Endothelial cell of umbilical vein (primary cell): ENCODE measurements at regions not wholly inside any gene's neighbourhood (a gene's known extent, or its start where the extent isn't known, plus 50 kb on each side); places are given as distances from the start of the nearest gene placed in this dataset.

ENCODE experiments used
- BruUV-seq: library from RNA; stranded (reverse); fragments of 400-500 nt; replicated peaks from 2 replicates; lab custom pipeline; 2021; lab: Mats Ljungman, UMichigan
- CTCF ChIA-PET: fragments of 300-600, 350-600 bp; sonication (Branson Sonifier 250); formaldehyde crosslinking; loops from one replicate; lab custom pipeline; 2021; ENCODE audit warnings: antibody characterized with exemption, inconsistent platforms; lab: Charles Lee
- POLR2A ChIA-PET: fragments of 300-600, 350-600 bp; sonication (Branson Sonifier 250); formaldehyde crosslinking; loops from one replicate; lab custom pipeline; 2021; ENCODE audit warnings: antibody characterized with exemption, inconsistent platforms; lab: Charles Lee
- DNase-seq: peaks from one replicate; pipeline ENCODE4 v3.0.0-alpha.2; 2011; ENCODE audit warnings: low read depth, low spot score
- FAIRE-seq: peaks from 2 replicates; lab custom pipeline; 2011; peaks lifted over from hg19 to GRCh38; lab: Jason Lieb, UNC
- H2AFZ ChIP-seq: 2 replicates; pipeline ENCODE4 v1.6.0; 2012; ENCODE audit warnings: low read depth, low read length, control low read depth, inconsistent platforms
- H3K27ac ChIP-seq: 2 replicates; pipeline ENCODE4 v1.5.1; 2011; ENCODE audit warnings: low read depth, mild to moderate bottlenecking, control low read depth, low read length, moderate library complexity; ENCODE audit not compliant: insufficient read depth
- H3K27me3 ChIP-seq, 2 experiments: 2 replicates each; pipeline versions ENCODE4 v1.6.0 to v1.6.1; 2011; ENCODE audit warnings: low read length in 2 of 2, mixed read lengths in 1 of 2; ENCODE audit not compliant: control insufficient read depth in 2 of 2, insufficient read depth in 2 of 2
- H3K36me3 ChIP-seq, 2 experiments: 2 replicates in 1 of 2; 3 replicates in 1 of 2; pipeline ENCODE4 v1.5.1; 2011; ENCODE audit warnings: low read length in 2 of 2, mild to moderate bottlenecking in 1 of 2, moderate library complexity in 1 of 2; ENCODE audit not compliant: control insufficient read depth in 2 of 2, insufficient read depth in 2 of 2; ENCODE audit errors: extremely low read depth in 1 of 2
- H3K4me1 ChIP-seq: 3 replicates; pipeline ENCODE4 v1.5.1; 2011; ENCODE audit warnings: mild to moderate bottlenecking, low read length; ENCODE audit not compliant: control insufficient read depth, insufficient read depth; ENCODE audit errors: extremely low read depth
- H3K4me2 ChIP-seq: 2 replicates; pipeline ENCODE4 v1.6.1; 2011; ENCODE audit warnings: low read length, control low read depth, mixed read lengths; ENCODE audit not compliant: insufficient read depth
- H3K4me3 ChIP-seq, 3 experiments: fragments of 200-600 bp in 1 of 3; sonication (generic), shearing (Covaris generic) in 1 of 3; replicated peaks in 1 of 3; 2 replicates each; pipeline ENCODE4 v1.5.1; 2011 to 2016; ENCODE audit warnings: control low read depth in 3 of 3, low read length in 3 of 3, mild to moderate bottlenecking in 2 of 3, inconsistent platforms in 1 of 3, low read depth in 1 of 3, moderate library complexity in 1 of 3; ENCODE audit not compliant: insufficient read depth in 1 of 3
- H3K79me2 ChIP-seq: 2 replicates; pipeline ENCODE4 v1.6.0; 2012; ENCODE audit warnings: low read length, inconsistent platforms; ENCODE audit not compliant: control insufficient read depth, insufficient read depth
- H3K9ac ChIP-seq: replicated peaks from 2 replicates; pipeline ENCODE3; 2011; ENCODE audit warnings: low read length, control low read depth; ENCODE audit not compliant: insufficient read depth; ENCODE audit errors: extremely low read depth
- H3K9me1 ChIP-seq: replicated peaks from 3 replicates; pipeline ENCODE4 v1.6.0; 2011; ENCODE audit warnings: mild to moderate bottlenecking, low read length; ENCODE audit not compliant: control insufficient read depth, insufficient read depth; ENCODE audit errors: extremely low read depth
- H3K9me3 ChIP-seq: replicated peaks from 2 replicates; pipeline ENCODE4 v1.5.1; 2012; ENCODE audit warnings: low read length, inconsistent platforms; ENCODE audit not compliant: control insufficient read depth, insufficient read depth
- H4K20me1 ChIP-seq: replicated peaks from 2 replicates; pipeline ENCODE3; 2011; ENCODE audit warnings: mild to moderate bottlenecking, low read length; ENCODE audit not compliant: control insufficient read depth, insufficient read depth; ENCODE audit errors: extremely low read depth
- CTCF ChIP-seq, 2 donors: IDR thresholded peaks; 1 replicate in 1 of 2; 2 replicates in 1 of 2; pipeline ENCODE4 v1.5.1; 2011; ENCODE audit warnings: low read length in 2 of 2, mild to moderate bottlenecking in 2 of 2, moderate library complexity in 2 of 2, control low read depth in 1 of 2, inconsistent platforms in 1 of 2, low read depth in 1 of 2; ENCODE audit not compliant: insufficient read depth in 1 of 2; ENCODE audit errors: extremely low read depth in 1 of 2
- EZH2 ChIP-seq: IDR thresholded peaks from 2 replicates; pipeline ENCODE4 v1.6.1; 2012; ENCODE audit warnings: borderline replicate concordance, low read depth, mild to moderate bottlenecking, moderate library complexity, low read length, inconsistent platforms; ENCODE audit not compliant: severe bottlenecking
- FOS ChIP-seq: IDR thresholded peaks from 2 replicates; pipeline ENCODE4 v1.6.1; 2011; ENCODE audit warnings: mild to moderate bottlenecking, low read length, moderate library complexity, borderline replicate concordance; ENCODE audit not compliant: insufficient read depth
- GATA2 ChIP-seq: IDR thresholded peaks from 2 replicates; pipeline ENCODE4 v1.7.0; 2011; ENCODE audit warnings: low read depth, mild to moderate bottlenecking, moderate library complexity, mixed read lengths, low read length; ENCODE audit not compliant: insufficient read length, insufficient read depth
- JUN ChIP-seq: IDR thresholded peaks from 2 replicates; pipeline ENCODE4 v1.6.1; 2011; ENCODE audit warnings: borderline replicate concordance, low read depth; ENCODE audit not compliant: insufficient read length, insufficient read depth
- MAX ChIP-seq: IDR thresholded peaks from 2 replicates; pipeline ENCODE4 v1.6.1; 2011; ENCODE audit not compliant: insufficient read depth, insufficient read length
- MYC ChIP-seq: IDR thresholded peaks from one replicate; pipeline ENCODE4 v1.6.1; 2011; ENCODE audit warnings: mild to moderate bottlenecking, low read depth, low read length
- POLR2A ChIP-seq: IDR thresholded peaks from 2 replicates; pipeline ENCODE4 v1.6.1; 2012; ENCODE audit warnings: low read depth, mild to moderate bottlenecking, control low read depth, low read length
- POLR2AphosphoS5 ChIP-seq: IDR thresholded peaks from 2 replicates; pipeline ENCODE4 v1.6.1; 2012; ENCODE audit warnings: low read depth, mild to moderate bottlenecking, control low read depth, low read length, moderate library complexity; ENCODE audit not compliant: insufficient read depth
- dilution Hi-C: fragments of 300-500 bp; cut with MboI; formaldehyde crosslinking; loops from one replicate; pipeline ENCODE4 v1.15.0; 2019; ENCODE audit warnings: low sequenced_read_pairs; ENCODE audit not compliant: extremely low pct_ligation_motif_present
- intact Hi-C: fragments of 100-400 bp; cut with micrococcal nuclease; formaldehyde crosslinking; loops from one replicate; pipeline ENCODE4 v1.10.0; 2022

GRCh38 chr18:66754335-66754734, 150.4 kb upstream of the CDH19 start:
- TF ChIP-seq JUN, result no peak
- no peak for TF ChIP-seq POLR2A
- TF ChIP-seq MAX, result no peak
- BruUV-seq, result no TSS peak
- CTCF ChIA-PET, result no interaction called here
- no peaks in the 10 kb centered on the region for H3K36me3 ChIP-seq
- H3K4me3 ChIP-seq, result no peak overlapping the region
- H3K4me1 ChIP-seq, result no peaks in the 10 kb centered on the region
- no peak overlapping the region for H3K4me2 ChIP-seq
- no peak overlapping the region for H2AFZ ChIP-seq
- H3K9me1 ChIP-seq, result no peaks in the 10 kb centered on the region
- DNase-seq (no peak), FAIRE-seq (no peak)
- H3K9ac ChIP-seq, result no peak overlapping the region
- intact Hi-C loops, result no loop called here
- H3K9me3 ChIP-seq, result no peaks in the 10 kb centered on the region
- H3K79me2 ChIP-seq, result no peaks in the 10 kb centered on the region
- no peak overlapping the region for H3K27ac ChIP-seq
- dilution Hi-C loops, result no loop called here
- H4K20me1 ChIP-seq, result no peaks in the 10 kb centered on the region
- POLR2A ChIA-PET, result no interaction called here
- no peaks in the 10 kb centered on the region for H3K27me3 ChIP-seq

GRCh38 chr18:66752733-66753132, 148.8 kb upstream of the CDH19 start:
- BruUV-seq, result no TSS peak
- no peaks in the 10 kb centered on the region for H3K9me1 ChIP-seq
- FAIRE-seq, result no peak
- H3K79me2 ChIP-seq, result no peaks in the 10 kb centered on the region
- H3K27me3 ChIP-seq, result no peaks in the 10 kb centered on the region
- H2AFZ ChIP-seq, result no peak overlapping the region
- POLR2A ChIA-PET, result no interaction called here
- intact Hi-C loops, result no loop called here
- DNase-seq, result no peak
- no peaks in the 10 kb centered on the region for H3K36me3 ChIP-seq
- no peaks in the 10 kb centered on the region for H3K9me3 ChIP-seq
- CTCF ChIA-PET, result no interaction called here
- no peak overlapping the region for H3K27ac ChIP-seq
- H3K4me1 ChIP-seq, result no peaks in the 10 kb centered on the region
- H3K4me3 ChIP-seq, result no peak overlapping the region
- no peak overlapping the region for H3K9ac ChIP-seq
- dilution Hi-C loops, result no loop called here
- TF ChIP-seq MAX (no peak), GATA2 (no peak), JUN (no peak), EZH2 (no peak), POLR2A (no peak), MYC (no peak), POLR2AphosphoS5 (no peak), CTCF (IDR thresholded peaks at IDR 0.05; ENCODE audit: extremely low read depth in 1 of 2, insufficient read depth in 1 of 2, low read depth in 1 of 2, low read length in 2 of 2) (no peak), FOS (no peak)
- H3K4me2 ChIP-seq, result no peak overlapping the region
- no peaks in the 10 kb centered on the region for H4K20me1 ChIP-seq
